Ishikawa (cell line): ENCODE measurements at regions not wholly inside any gene's neighbourhood (a gene's known extent, or its start where the extent isn't known, plus 50 kb on each side); places are given as distances from the start of the nearest gene placed in this dataset.

Source experiments
- CEBPB ChIP-seq: IDR thresholded peaks from 2 replicates; pipeline ENCODE4 v1.6.1; 2012
- CREB1 ChIP-seq: IDR thresholded peaks from 2 replicates; pipeline ENCODE4 v1.6.1; 2012; ENCODE audit warnings: low read depth
- EGR1 ChIP-seq: IDR thresholded peaks from 2 replicates; pipeline ENCODE4 v1.6.1; 2012
- EP300 ChIP-seq: IDR thresholded peaks from 2 replicates; pipeline ENCODE4 v1.6.1; 2012; ENCODE audit warnings: borderline replicate concordance
- MAX ChIP-seq: IDR thresholded peaks from 2 replicates; pipeline ENCODE4 v1.6.1; 2012
- NFIC ChIP-seq: IDR thresholded peaks from 2 replicates; pipeline ENCODE4 v1.6.1; 2012
- RAD21 ChIP-seq: IDR thresholded peaks from 2 replicates; pipeline ENCODE4 v1.6.1; 2012; ENCODE audit warnings: low read depth
- TAF1 ChIP-seq: IDR thresholded peaks from 2 replicates; pipeline ENCODE4 v1.6.1; 2012; ENCODE audit warnings: low read depth, mild to moderate bottlenecking
- TEAD4 ChIP-seq: IDR thresholded peaks from 2 replicates; pipeline ENCODE4 v1.6.1; 2012
- YY1 ChIP-seq: IDR thresholded peaks from 2 replicates; pipeline ENCODE4 v1.6.1; 2012; ENCODE audit warnings: low read depth
- ZBTB7A ChIP-seq: IDR thresholded peaks from 2 replicates; pipeline ENCODE4 v1.6.1; 2012; ENCODE audit warnings: low read depth
- TF ChIP-seq, protein P1 (sequence below): IDR thresholded peaks from 2 replicates; pipeline ENCODE4 v1.6.1; 2012; ENCODE audit warnings: low read depth, mild to moderate bottlenecking
- TF ChIP-seq, protein P2 (sequence below): IDR thresholded peaks from 2 replicates; pipeline ENCODE4 v1.6.1; 2012

DNA sequence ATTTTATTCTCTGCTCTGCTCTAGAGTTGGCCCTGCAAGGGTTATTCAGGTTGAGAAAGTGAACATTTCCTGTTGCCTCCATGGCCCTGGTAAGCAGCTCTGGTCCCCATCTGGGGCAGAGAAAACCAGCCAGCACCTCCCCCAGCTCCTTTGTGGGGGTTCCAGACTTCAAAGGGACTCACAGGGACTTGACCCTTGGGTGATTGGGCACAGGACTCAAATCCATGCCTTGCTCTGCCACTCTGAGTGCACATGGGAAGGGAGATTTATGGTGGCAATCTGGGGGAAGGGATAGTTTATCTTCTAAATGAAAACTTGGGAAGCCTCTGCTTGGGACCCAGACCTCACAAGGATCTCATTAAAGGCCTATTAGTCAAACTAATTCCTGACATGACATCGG lies 212.8 kb downstream of the FOXD2 start:
- TF ChIP-seq MAX (no peak), RAD21 (no peak), TAF1 (no peak), EP300 (no peak), CREB1 (no peak), TEAD4 (no peak), YY1 (no peak), EGR1 (no peak), CEBPB (no peak), NFIC (no peak), ZBTB7A (no peak)
- TF ChIP-seq, protein P1, sequence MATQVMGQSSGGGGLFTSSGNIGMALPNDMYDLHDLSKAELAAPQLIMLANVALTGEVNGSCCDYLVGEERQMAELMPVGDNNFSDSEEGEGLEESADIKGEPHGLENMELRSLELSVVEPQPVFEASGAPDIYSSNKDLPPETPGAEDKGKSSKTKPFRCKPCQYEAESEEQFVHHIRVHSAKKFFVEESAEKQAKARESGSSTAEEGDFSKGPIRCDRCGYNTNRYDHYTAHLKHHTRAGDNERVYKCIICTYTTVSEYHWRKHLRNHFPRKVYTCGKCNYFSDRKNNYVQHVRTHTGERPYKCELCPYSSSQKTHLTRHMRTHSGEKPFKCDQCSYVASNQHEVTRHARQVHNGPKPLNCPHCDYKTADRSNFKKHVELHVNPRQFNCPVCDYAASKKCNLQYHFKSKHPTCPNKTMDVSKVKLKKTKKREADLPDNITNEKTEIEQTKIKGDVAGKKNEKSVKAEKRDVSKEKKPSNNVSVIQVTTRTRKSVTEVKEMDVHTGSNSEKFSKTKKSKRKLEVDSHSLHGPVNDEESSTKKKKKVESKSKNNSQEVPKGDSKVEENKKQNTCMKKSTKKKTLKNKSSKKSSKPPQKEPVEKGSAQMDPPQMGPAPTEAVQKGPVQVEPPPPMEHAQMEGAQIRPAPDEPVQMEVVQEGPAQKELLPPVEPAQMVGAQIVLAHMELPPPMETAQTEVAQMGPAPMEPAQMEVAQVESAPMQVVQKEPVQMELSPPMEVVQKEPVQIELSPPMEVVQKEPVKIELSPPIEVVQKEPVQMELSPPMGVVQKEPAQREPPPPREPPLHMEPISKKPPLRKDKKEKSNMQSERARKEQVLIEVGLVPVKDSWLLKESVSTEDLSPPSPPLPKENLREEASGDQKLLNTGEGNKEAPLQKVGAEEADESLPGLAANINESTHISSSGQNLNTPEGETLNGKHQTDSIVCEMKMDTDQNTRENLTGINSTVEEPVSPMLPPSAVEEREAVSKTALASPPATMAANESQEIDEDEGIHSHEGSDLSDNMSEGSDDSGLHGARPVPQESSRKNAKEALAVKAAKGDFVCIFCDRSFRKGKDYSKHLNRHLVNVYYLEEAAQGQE = no peak
- TF ChIP-seq, protein P2, sequence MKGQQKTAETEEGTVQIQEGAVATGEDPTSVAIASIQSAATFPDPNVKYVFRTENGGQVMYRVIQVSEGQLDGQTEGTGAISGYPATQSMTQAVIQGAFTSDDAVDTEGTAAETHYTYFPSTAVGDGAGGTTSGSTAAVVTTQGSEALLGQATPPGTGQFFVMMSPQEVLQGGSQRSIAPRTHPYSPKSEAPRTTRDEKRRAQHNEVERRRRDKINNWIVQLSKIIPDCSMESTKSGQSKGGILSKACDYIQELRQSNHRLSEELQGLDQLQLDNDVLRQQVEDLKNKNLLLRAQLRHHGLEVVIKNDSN = no peak
